ENCODE measurements at regions not wholly inside any gene's neighbourhood (a gene's known extent, or its start where the extent isn't known, plus 50 kb on each side); places are given as distances from the start of the nearest gene placed in this dataset.

DNA sequence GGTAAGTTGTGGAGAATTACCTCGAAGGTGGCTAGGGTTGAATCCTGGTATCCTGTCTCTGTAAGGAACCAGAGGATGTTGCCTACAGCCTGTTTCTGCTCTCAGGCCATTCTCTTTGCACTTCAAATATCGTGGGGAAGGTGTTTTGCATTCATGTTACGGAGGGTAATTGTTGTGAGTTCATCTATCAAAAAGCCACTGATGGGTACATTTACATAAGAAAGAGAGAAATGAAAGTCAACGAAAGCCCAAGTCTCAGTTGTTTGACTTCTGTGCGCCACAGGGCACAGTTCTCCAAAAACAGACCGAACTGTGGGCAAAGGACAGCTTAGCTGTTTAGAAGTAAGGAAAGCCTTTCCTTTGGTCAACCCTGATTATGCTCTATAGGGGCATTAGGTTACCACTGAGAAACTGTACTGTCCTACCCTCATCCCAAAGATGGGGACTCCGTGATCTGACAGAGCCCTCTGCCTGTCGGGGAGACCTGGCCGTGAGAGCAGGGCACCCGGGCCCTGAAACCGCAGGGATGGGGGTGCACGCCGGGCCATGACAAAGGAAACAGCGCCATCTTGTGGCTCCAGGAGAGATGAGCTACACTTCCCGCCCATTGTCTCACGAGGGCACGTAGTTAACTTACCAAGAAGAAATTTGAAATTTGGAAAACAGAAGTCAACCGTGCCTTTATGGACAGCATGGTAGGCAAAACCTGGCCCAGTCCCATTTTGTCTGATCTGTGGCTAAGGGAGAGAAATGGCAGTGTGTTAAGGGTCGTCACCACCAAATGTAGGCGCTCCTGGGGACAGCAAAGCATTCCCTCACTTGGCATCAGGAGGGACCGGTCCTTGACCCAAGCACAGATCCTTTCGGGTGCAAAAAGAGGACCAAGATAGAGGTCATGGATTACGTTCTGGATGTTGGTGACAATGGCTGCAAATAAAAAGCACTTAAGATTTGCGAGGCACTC lies 74.5 kb upstream of the DYNLRB2 start:
- Mint-ChIP-seq H3K4me1 (ENCODE audit: unreplicated experiment) (no peaks in the 10 kb centered on the region), H3K36me3 (ENCODE audit: low read depth, unreplicated experiment) (no peaks in the 10 kb centered on the region), H3K27me3 (ENCODE audit: unreplicated experiment) (no peaks in the 10 kb centered on the region), H3K27ac (ENCODE audit: unreplicated experiment) (no peak overlapping the region), H3K4me3 (ENCODE audit: unreplicated experiment) (no peak overlapping the region), H3K9me3 (ENCODE audit: unreplicated experiment) (no peaks in the 10 kb centered on the region)
- TF ChIP-seq, protein P1, sequence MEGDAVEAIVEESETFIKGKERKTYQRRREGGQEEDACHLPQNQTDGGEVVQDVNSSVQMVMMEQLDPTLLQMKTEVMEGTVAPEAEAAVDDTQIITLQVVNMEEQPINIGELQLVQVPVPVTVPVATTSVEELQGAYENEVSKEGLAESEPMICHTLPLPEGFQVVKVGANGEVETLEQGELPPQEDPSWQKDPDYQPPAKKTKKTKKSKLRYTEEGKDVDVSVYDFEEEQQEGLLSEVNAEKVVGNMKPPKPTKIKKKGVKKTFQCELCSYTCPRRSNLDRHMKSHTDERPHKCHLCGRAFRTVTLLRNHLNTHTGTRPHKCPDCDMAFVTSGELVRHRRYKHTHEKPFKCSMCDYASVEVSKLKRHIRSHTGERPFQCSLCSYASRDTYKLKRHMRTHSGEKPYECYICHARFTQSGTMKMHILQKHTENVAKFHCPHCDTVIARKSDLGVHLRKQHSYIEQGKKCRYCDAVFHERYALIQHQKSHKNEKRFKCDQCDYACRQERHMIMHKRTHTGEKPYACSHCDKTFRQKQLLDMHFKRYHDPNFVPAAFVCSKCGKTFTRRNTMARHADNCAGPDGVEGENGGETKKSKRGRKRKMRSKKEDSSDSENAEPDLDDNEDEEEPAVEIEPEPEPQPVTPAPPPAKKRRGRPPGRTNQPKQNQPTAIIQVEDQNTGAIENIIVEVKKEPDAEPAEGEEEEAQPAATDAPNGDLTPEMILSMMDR (IDR thresholded peaks at IDR 0.05; ENCODE audit: unreplicated experiment), result peak; percentile 88
- DNase-seq (ENCODE audit: low spot score), result peak; percentile 74

DNA sequence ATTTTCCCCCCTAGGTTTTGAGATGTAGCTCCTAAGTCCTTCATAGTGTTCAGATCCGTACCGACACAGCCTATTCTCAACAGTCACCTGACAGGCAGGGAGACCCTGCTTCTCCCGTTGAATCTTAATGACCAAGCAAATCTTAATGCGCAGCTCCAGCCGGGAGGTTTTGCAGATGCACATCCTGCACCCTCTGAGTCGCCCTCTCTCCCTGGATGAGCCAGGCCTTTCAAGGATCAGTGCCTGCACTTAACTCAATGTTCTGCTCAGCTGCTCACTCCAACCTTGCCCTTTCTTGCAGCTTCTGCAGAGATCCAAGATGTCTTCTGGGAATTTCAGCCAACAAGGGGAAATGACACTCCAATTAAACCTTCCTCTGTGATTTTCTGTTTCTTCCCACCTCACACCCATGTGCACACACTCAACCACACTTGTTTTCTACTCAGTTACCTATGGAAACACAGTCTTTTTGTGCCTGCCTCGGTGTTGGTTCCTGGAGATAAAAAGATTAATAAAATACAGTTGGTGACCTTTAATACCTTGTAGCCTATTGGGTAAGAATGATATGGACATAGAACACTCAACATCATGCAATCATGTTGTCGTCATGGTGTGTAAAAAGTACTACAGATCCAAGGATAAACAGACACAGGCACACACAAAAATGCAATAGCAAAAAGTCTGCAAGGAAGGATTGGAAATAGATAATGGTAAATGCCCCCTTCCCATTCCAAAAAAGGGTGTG lies 76.9 kb upstream of the DYNLRB2 start:
- peaks cover 2% of the 10 kb centered on the region for H3K27me3 Mint-ChIP-seq (ENCODE audit: unreplicated experiment)
- no peaks in the 10 kb centered on the region for H3K36me3 Mint-ChIP-seq (ENCODE audit: low read depth, unreplicated experiment)
- no peak for DNase-seq (ENCODE audit: low spot score)
- TF ChIP-seq, protein P1 (IDR thresholded peaks at IDR 0.05; ENCODE audit: unreplicated experiment), result no peak
- H3K4me3 Mint-ChIP-seq (ENCODE audit: unreplicated experiment), result no peak overlapping the region
- no peaks in the 10 kb centered on the region for H3K9me3 Mint-ChIP-seq (ENCODE audit: unreplicated experiment)
- no peaks in the 10 kb centered on the region for H3K4me1 Mint-ChIP-seq (ENCODE audit: unreplicated experiment)
- no peak overlapping the region for H3K27ac Mint-ChIP-seq (ENCODE audit: unreplicated experiment)

GRCh38 chr16:80463326-80463725 lies 77.5 kb upstream of the DYNLRB2 start:
- Mint-ChIP-seq H3K4me3 (ENCODE audit: unreplicated experiment) (no peak overlapping the region), H3K27me3 (ENCODE audit: unreplicated experiment) (peaks cover 2% of the 10 kb centered on the region), H3K36me3 (ENCODE audit: low read depth, unreplicated experiment) (no peaks in the 10 kb centered on the region), H3K27ac (ENCODE audit: unreplicated experiment) (no peak overlapping the region), H3K9me3 (ENCODE audit: unreplicated experiment) (no peaks in the 10 kb centered on the region), H3K4me1 (ENCODE audit: unreplicated experiment) (no peaks in the 10 kb centered on the region)
- no peak for DNase-seq (ENCODE audit: low spot score)
- TF ChIP-seq, protein P1 (IDR thresholded peaks at IDR 0.05; ENCODE audit: unreplicated experiment), result no peak

GRCh38 chr16:80462917-80463316 lies 77.9 kb upstream of the DYNLRB2 start:
- H3K4me3 Mint-ChIP-seq (ENCODE audit: unreplicated experiment), result no peak overlapping the region
- H3K36me3 Mint-ChIP-seq (ENCODE audit: low read depth, unreplicated experiment), result no peaks in the 10 kb centered on the region
- H3K4me1 Mint-ChIP-seq (ENCODE audit: unreplicated experiment), result no peaks in the 10 kb centered on the region
- H3K9me3 Mint-ChIP-seq (ENCODE audit: unreplicated experiment), result no peaks in the 10 kb centered on the region
- TF ChIP-seq, protein P1 (IDR thresholded peaks at IDR 0.05; ENCODE audit: unreplicated experiment), result no peak
- H3K27ac Mint-ChIP-seq (ENCODE audit: unreplicated experiment), result no peak overlapping the region
- peaks cover 2% of the 10 kb centered on the region for H3K27me3 Mint-ChIP-seq (ENCODE audit: unreplicated experiment)
- DNase-seq (ENCODE audit: low spot score), result no peak

Data from endothelial cell (in vitro differentiated cells).